ENCODE measurements at regions not wholly inside any gene's neighbourhood (a gene's known extent, or its start where the extent isn't known, plus 50 kb on each side); places are given as distances from the start of the nearest gene placed in this dataset.

DNA sequence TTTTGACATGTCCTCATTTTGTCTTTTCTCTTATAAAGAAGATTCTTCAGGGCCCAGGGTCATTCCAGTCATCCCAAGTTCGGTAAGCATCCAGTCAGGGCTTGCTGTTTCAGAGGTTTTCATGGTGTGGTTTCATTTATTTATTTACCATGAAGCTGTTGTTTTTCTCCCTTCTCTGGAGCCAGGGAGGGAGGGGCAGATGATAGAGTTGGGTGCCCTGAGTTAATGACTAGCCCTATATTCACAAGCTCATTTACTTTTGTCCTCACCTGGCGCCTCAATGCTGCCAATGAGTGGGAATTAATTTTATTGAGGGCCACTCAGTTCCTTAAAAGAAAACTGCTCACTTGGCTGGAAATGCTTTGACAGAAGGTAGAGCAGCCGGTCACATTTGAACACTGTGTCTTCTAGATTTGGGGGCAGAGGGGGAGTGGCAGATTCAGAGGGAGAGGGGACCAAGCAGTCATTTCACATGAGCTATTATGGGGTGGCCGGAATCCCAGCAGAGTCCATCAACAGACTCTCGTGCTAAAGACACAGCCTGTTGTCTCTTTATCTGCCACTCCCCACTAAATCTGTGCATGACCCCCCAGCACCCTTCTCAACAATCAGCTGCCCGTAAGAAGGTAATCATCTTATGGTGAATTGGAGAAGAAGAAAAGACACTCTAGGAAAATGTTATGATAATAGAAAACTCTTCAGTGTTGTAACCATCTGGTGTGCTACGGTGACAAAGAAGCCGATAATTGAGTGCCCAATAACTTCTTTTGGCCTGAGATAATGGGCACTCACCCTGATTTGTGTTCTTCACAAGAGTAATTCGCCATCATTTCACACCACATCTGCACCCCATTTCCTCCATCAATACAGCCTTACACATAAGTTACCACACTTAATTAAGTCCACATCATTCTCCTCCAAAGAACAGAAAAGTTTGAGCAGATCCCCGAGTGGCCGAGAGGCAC is 573.5 kb upstream of the JAG1 start:
- TF ChIP-seq GATA2 (IDR thresholded peaks at IDR 0.05; ENCODE audit: low read depth, low read length) (no peak), GATA3 (IDR thresholded peaks at IDR 0.05; ENCODE audit: low read depth, low read length) (no peak)

Measured in SH-SY5Y (cell line).